HG03108 (cell line): ENCODE measurements at regions not wholly inside any gene's neighbourhood (a gene's known extent, or its start where the extent isn't known, plus 50 kb on each side); places are given as distances from the start of the nearest gene placed in this dataset.
"Not testable (repeated sequence)": the region's sequence is repeated elsewhere in the genome, so short reads cannot be mapped to it uniquely, and the experiment has no call there.

Source experiments
- ATAC-seq: cut with Tn5 transposase; IDR thresholded peaks from one replicate; pipeline ENCODE4 v1.9.1; 2021; ENCODE audit warnings: moderate library complexity; ENCODE audit not compliant: unreplicated experiment

- ATAC-seq, result no peak
Measured at GRCh38 chr2:129011466-129012061, 692.9 kb upstream of the HS6ST1 start.

GRCh38 chr2:129014432-129014831 is 695.8 kb upstream of the HS6ST1 start:
- ATAC-seq, result no peak

GRCh38 chr2:129015397-129016285 is 697.0 kb upstream of the HS6ST1 start:
- ATAC-seq, result no peak

GRCh38 chr2:129016972-129017371 is 698.3 kb upstream of the HS6ST1 start:
- no peak for ATAC-seq

GRCh38 chr2:129024796-129025195 is 706.1 kb upstream of the HS6ST1 start:
- ATAC-seq, result no peak

- no peak for ATAC-seq
Measured at GRCh38 chr2:129035992-129036391, 717.3 kb upstream of the HS6ST1 start.

GRCh38 chr2:129043677-129044076 is 725.0 kb upstream of the HS6ST1 start:
- ATAC-seq, result not testable (repeated sequence)

- ATAC-seq, result not testable (repeated sequence)
Measured at GRCh38 chr2:129046475-129046874, 727.8 kb upstream of the HS6ST1 start.

GRCh38 chr2:129050101-129050500 is 731.4 kb upstream of the HS6ST1 start:
- no peak for ATAC-seq

GRCh38 chr2:129055242-129055641 is 736.6 kb upstream of the HS6ST1 start:
- ATAC-seq, result no peak

- no peak for ATAC-seq
Measured at GRCh38 chr2:129055824-129056223, 737.2 kb upstream of the HS6ST1 start.

- ATAC-seq, result no peak
Measured at GRCh38 chr2:129056309-129056958, 737.8 kb upstream of the HS6ST1 start.

- no peak for ATAC-seq
Measured at GRCh38 chr2:129056959-129057317, 738.3 kb upstream of the HS6ST1 start.

- ATAC-seq, result no peak
Measured at GRCh38 chr2:129058981-129059380, 740.3 kb upstream of the HS6ST1 start.

- ATAC-seq, result no peak
Measured at GRCh38 chr2:129059476-129059875, 740.8 kb upstream of the HS6ST1 start.

GRCh38 chr2:129061069-129061768 is 742.6 kb upstream of the HS6ST1 start:
- ATAC-seq, result peak; percentile 59

GRCh38 chr2:129061769-129062121 is 743.1 kb upstream of the HS6ST1 start:
- no peak for ATAC-seq

GRCh38 chr2:129062146-129062912 is 743.7 kb upstream of the HS6ST1 start:
- ATAC-seq, result no peak

- ATAC-seq, result no peak
Measured at GRCh38 chr2:129067070-129067469, 748.4 kb upstream of the HS6ST1 start.

- no peak for ATAC-seq
Measured at GRCh38 chr2:129067953-129068352, 749.3 kb upstream of the HS6ST1 start.

- ATAC-seq, result no peak
Measured at GRCh38 chr2:129068543-129068942, 749.9 kb upstream of the HS6ST1 start.
